Testis (tissue), 2 donors: ENCODE measurements at regions not wholly inside any gene's neighbourhood (a gene's known extent, or its start where the extent isn't known, plus 50 kb on each side); places are given as distances from the start of the nearest gene placed in this dataset.

ENCODE experiments used
- POLR2A ChIP-seq: fragments of 450-650 bp; IDR thresholded peaks from one replicate; pipeline ENCODE4 v1.6.1; 2017; ENCODE audit warnings: antibody characterized with exemption, mild to moderate bottlenecking, moderate library complexity
- TF ChIP-seq, protein P1 (sequence below), 3 experiments: fragments of 450-650 bp in 2 of 3; fragments of 200-600 bp in 1 of 3; sonication (generic) in 1 of 3; IDR thresholded peaks; one replicate each; pipeline ENCODE4 v1.5.1; 2016 to 2019; ENCODE audit warnings: antibody characterized with exemption in 3 of 3, mild to moderate bottlenecking in 2 of 3, moderate library complexity in 1 of 3

DNA sequence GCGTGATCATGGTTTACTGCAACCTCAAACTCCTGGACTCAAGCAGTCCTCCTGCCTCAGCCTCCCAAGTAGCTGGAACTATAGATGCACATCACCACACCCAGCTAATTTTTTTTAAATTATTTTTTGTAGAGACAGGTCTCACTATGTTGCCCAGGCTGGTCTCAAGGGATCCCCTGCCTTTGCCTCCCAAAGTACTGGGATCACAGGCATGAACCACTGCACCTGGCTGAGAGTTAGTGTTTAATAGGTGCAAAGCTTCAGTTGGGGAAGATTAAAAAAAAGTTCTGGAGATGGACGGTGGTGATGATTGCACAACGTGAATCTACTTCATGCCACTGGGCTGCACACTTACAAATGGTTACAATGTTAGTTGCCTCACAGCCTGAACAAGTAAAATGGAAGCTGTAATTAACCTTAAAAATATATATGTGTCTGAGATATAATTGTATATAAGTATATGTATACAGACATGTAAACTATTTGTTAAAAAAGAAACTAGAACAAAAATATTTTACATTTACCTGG is 106.4 kb upstream of the ZNF438 start:
- TF ChIP-seq, protein P1, sequence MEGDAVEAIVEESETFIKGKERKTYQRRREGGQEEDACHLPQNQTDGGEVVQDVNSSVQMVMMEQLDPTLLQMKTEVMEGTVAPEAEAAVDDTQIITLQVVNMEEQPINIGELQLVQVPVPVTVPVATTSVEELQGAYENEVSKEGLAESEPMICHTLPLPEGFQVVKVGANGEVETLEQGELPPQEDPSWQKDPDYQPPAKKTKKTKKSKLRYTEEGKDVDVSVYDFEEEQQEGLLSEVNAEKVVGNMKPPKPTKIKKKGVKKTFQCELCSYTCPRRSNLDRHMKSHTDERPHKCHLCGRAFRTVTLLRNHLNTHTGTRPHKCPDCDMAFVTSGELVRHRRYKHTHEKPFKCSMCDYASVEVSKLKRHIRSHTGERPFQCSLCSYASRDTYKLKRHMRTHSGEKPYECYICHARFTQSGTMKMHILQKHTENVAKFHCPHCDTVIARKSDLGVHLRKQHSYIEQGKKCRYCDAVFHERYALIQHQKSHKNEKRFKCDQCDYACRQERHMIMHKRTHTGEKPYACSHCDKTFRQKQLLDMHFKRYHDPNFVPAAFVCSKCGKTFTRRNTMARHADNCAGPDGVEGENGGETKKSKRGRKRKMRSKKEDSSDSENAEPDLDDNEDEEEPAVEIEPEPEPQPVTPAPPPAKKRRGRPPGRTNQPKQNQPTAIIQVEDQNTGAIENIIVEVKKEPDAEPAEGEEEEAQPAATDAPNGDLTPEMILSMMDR (IDR thresholded peaks at IDR 0.05) = no peak
- no peak for TF ChIP-seq POLR2A
